Cardiac fibroblast (primary cell): ENCODE measurements at regions not wholly inside any gene's neighbourhood (a gene's known extent, or its start where the extent isn't known, plus 50 kb on each side); places are given as distances from the start of the nearest gene placed in this dataset.

Experiments
- DNase-seq, 2 donors: peaks; one replicate each; pipeline versions ENCODE4 v3.0.0 to v3.0.0-alpha.2; 2010; ENCODE audit warnings: low read depth in 2 of 2
- H3K4me3 ChIP-seq, 2 donors: replicated peaks in 1 of 2; 1 replicate in 1 of 2; 2 replicates in 1 of 2; pipeline ENCODE4 v1.5.1; 2011; ENCODE audit warnings: low read depth in 2 of 2, low read length in 2 of 2, mild to moderate bottlenecking in 2 of 2, moderate library complexity in 1 of 2
- TF ChIP-seq, protein P1 (sequence below): IDR thresholded peaks from one replicate; pipeline ENCODE4 v1.5.1; 2011; ENCODE audit warnings: low read depth, mild to moderate bottlenecking, low read length, inconsistent platforms

DNA sequence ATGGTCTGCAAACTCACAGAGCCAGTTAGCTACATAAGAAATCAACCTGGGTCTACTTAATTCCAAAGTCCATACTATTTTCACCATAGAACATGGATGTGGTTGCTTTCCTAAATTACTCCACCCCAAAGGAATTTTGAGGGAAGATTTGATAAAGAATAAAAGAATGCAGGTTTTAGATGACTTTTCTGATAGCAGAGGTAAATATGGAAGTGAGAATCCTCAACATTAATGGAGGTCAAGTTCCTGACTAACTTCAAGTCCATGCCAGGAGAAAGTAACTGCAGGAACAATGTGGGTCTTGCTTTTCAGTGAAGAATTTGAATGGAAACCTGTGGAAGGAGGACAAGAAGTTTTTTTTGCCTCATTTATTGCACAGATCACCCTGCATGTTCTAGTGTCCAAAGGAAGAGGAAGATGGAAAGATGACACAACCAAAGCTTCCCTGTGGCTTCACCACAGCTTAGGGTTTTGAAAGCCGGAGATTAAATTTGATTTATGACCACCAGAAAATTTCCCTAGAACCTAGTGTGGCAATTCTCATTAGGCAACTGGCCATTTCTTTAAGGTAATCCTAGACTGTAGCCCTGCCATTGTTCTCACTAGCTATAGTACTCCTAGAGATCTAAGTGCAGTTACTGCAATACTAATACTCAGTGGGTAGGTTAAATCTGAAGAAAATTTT, 429.7 kb downstream of the RAP2B start:
- DNase-seq, result no peak
- no peak overlapping the region for H3K4me3 ChIP-seq
- TF ChIP-seq, protein P1, sequence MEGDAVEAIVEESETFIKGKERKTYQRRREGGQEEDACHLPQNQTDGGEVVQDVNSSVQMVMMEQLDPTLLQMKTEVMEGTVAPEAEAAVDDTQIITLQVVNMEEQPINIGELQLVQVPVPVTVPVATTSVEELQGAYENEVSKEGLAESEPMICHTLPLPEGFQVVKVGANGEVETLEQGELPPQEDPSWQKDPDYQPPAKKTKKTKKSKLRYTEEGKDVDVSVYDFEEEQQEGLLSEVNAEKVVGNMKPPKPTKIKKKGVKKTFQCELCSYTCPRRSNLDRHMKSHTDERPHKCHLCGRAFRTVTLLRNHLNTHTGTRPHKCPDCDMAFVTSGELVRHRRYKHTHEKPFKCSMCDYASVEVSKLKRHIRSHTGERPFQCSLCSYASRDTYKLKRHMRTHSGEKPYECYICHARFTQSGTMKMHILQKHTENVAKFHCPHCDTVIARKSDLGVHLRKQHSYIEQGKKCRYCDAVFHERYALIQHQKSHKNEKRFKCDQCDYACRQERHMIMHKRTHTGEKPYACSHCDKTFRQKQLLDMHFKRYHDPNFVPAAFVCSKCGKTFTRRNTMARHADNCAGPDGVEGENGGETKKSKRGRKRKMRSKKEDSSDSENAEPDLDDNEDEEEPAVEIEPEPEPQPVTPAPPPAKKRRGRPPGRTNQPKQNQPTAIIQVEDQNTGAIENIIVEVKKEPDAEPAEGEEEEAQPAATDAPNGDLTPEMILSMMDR, result no peak

DNA sequence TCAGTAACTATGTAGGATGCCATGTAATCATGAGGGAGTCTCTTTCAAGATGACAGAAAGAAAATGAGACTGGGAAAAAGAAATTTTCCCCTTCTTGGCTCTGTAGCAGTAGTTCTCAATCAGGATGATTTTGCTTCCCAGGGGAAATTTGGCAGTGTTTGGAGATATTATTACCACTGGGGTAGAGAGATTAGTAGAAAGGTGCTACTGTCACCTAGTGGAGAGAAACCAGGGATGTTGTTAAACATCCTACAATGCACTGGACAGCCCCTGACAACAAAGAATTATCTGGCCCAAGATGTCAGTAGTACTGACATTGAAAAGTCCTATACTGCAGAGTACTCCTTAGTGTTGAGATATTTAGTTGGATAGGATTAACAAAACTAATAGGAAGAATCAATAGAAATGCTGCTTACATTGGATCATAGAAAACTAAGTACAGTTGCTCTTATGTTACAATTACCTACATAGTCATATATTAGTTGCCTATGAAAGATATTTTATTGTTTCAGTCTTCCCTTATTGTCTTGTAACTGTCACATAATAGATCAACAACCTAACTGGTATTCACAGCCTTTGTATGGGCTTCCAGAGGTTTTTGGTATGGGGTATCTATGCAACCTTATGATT, 433.3 kb downstream of the RAP2B start:
- peak; percentile 66 to 69 for DNase-seq
- H3K4me3 ChIP-seq, result no peak overlapping the region
- TF ChIP-seq, protein P1, result peak; percentile 83

- no peak overlapping the region for H3K4me3 ChIP-seq
- TF ChIP-seq, protein P1, result no peak
- DNase-seq, result no peak
Measured at GRCh38 chr3:153596401-153596800, 434.4 kb downstream of the RAP2B start.

DNA sequence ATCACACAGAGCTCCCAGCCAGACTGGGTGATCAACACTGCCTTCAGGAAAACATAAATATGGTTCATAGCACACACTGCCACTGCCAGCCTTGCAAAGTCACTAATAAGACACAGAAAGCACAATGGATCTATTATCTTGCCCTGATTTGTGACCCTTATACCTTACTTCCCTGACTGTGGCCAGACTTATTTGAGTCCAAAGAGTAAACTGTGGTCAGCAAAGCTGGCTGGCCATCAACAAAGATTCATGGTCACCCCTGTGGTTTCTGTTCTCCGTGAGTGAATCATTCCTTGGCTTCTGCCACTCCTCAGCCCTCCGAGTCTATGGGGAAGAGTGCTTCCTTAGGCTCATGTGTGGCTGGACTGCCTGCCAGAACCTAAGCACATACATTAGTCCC, 437.7 kb downstream of the RAP2B start:
- TF ChIP-seq, protein P1, result no peak
- H3K4me3 ChIP-seq, result no peak overlapping the region
- DNase-seq, result peak; percentile 87

DNA sequence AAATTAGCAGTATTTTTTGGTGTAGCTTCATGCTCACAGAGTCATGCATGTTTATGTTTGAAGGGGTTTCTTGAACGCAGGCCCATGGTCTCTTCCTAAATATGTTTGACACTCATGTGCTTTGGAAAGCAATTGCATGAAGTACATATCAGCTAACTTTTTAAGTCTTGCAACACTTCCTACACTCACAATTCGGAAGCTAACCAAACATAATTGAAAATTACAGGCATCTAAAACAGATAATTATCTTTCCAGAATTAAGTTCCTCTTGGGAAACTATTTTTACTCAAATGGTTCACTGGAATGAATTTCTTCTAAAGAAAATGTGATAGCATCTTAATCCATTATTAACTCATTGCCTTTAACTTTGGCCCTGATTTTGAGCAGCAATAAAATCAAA, 438.9 kb downstream of the RAP2B start:
- TF ChIP-seq, protein P1, result no peak
- DNase-seq, result peak in 1 of 2 donors; percentile 21
- no peak overlapping the region for H3K4me3 ChIP-seq

GRCh38 chr3:153601374-153601853, 439.4 kb downstream of the RAP2B start:
- H3K4me3 ChIP-seq, result no peak overlapping the region
- TF ChIP-seq, protein P1, result no peak
- peak; percentile 35 to 46 for DNase-seq

GRCh38 chr3:153602801-153603200, 440.8 kb downstream of the RAP2B start:
- no peak for DNase-seq
- H3K4me3 ChIP-seq, result no peak overlapping the region
- TF ChIP-seq, protein P1, result no peak
